ENCODE measurements at regions not wholly inside any gene's neighbourhood (a gene's known extent, or its start where the extent isn't known, plus 50 kb on each side); places are given as distances from the start of the nearest gene placed in this dataset.

DNA sequence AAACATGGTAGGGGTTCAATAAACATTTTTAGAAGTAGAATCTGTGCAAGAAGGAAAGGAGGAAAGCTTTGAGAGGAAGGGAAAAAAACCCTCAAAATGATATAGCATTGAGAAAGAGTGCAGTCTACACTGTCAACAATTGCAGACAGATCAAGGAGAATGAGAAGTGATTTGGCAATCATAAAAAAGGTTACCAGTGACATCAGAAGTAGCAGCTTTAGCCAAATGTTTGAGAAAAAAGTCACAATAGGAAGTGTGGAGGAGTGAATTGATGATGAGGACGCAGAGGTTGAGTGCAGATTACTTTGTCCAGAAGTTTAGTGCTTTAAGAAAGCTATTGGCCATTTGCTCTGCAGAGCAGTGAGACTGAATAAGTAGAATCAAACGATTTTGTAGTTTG, 155.0 kb downstream of the GJA1 start:
- H3K36me3 ChIP-seq (ENCODE audit: insufficient read depth, low read length), result no peaks in the 10 kb centered on the region
- H3F3A ChIP-seq (ENCODE audit: insufficient read depth, low read length, poor library complexity, severe bottlenecking), result no peaks in the 10 kb centered on the region
- no peak overlapping the region for H3K4me3 ChIP-seq (ENCODE audit: low read length)
- TF ChIP-seq EP300 (conservative IDR thresholded peaks at IDR 0.05; ENCODE audit: poor library complexity, severe bottlenecking) (no peak), TAF1 (IDR thresholded peaks at IDR 0.05; ENCODE audit: low read depth) (no peak), EZH2 (IDR thresholded peaks at IDR 0.05; ENCODE audit: borderline replicate concordance, insufficient read depth, low read length, poor library complexity, severe bottlenecking) (no peak), SMC3 (conservative IDR thresholded peaks at IDR 0.05; ENCODE audit: poor library complexity) (no peak), POLR2AphosphoS5 (IDR thresholded peaks at IDR 0.05) (no peak), MXI1 (conservative IDR thresholded peaks at IDR 0.05; ENCODE audit: poor library complexity, severe bottlenecking) (no peak), RAD21 (conservative IDR thresholded peaks at IDR 0.05) (no peak)
- TF ChIP-seq, protein P1, sequence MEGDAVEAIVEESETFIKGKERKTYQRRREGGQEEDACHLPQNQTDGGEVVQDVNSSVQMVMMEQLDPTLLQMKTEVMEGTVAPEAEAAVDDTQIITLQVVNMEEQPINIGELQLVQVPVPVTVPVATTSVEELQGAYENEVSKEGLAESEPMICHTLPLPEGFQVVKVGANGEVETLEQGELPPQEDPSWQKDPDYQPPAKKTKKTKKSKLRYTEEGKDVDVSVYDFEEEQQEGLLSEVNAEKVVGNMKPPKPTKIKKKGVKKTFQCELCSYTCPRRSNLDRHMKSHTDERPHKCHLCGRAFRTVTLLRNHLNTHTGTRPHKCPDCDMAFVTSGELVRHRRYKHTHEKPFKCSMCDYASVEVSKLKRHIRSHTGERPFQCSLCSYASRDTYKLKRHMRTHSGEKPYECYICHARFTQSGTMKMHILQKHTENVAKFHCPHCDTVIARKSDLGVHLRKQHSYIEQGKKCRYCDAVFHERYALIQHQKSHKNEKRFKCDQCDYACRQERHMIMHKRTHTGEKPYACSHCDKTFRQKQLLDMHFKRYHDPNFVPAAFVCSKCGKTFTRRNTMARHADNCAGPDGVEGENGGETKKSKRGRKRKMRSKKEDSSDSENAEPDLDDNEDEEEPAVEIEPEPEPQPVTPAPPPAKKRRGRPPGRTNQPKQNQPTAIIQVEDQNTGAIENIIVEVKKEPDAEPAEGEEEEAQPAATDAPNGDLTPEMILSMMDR (IDR thresholded peaks at IDR 0.05; ENCODE audit: poor library complexity, severe bottlenecking), result no peak
- TF ChIP-seq, protein P2, sequence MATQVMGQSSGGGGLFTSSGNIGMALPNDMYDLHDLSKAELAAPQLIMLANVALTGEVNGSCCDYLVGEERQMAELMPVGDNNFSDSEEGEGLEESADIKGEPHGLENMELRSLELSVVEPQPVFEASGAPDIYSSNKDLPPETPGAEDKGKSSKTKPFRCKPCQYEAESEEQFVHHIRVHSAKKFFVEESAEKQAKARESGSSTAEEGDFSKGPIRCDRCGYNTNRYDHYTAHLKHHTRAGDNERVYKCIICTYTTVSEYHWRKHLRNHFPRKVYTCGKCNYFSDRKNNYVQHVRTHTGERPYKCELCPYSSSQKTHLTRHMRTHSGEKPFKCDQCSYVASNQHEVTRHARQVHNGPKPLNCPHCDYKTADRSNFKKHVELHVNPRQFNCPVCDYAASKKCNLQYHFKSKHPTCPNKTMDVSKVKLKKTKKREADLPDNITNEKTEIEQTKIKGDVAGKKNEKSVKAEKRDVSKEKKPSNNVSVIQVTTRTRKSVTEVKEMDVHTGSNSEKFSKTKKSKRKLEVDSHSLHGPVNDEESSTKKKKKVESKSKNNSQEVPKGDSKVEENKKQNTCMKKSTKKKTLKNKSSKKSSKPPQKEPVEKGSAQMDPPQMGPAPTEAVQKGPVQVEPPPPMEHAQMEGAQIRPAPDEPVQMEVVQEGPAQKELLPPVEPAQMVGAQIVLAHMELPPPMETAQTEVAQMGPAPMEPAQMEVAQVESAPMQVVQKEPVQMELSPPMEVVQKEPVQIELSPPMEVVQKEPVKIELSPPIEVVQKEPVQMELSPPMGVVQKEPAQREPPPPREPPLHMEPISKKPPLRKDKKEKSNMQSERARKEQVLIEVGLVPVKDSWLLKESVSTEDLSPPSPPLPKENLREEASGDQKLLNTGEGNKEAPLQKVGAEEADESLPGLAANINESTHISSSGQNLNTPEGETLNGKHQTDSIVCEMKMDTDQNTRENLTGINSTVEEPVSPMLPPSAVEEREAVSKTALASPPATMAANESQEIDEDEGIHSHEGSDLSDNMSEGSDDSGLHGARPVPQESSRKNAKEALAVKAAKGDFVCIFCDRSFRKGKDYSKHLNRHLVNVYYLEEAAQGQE (IDR thresholded peaks at IDR 0.05; ENCODE audit: borderline replicate concordance), result no peak
- H3K27me3 ChIP-seq (ENCODE audit: insufficient read depth, low read depth, low read length), result no peaks in the 10 kb centered on the region
- no peak overlapping the region for H3K4me2 ChIP-seq (ENCODE audit: low read length)
- no peaks in the 10 kb centered on the region for H3K9me3 ChIP-seq (ENCODE audit: low read length)
- H3K9me2 ChIP-seq (ENCODE audit: insufficient read depth, low read length), result no peaks in the 10 kb centered on the region
- no peak overlapping the region for H3K9ac ChIP-seq (ENCODE audit: low read length)
- H2AFZ ChIP-seq (ENCODE audit: low read depth, low read length), result no peak overlapping the region
- no peaks in the 10 kb centered on the region for H3K79me2 ChIP-seq (replicated peaks; ENCODE audit: insufficient read depth, low read length)
- no peaks in the 10 kb centered on the region for H4K20me1 ChIP-seq (ENCODE audit: insufficient read depth)
- H3K27ac ChIP-seq (ENCODE audit: low read length), result no peak overlapping the region

- no peak overlapping the region for H3K4me3 ChIP-seq (ENCODE audit: low read length)
- H3K27ac ChIP-seq (ENCODE audit: low read length), result no peak overlapping the region
- no peaks in the 10 kb centered on the region for H3K36me3 ChIP-seq (ENCODE audit: insufficient read depth, low read length)
Observed at GRCh38 chr6:121590916-121591315, 155.5 kb downstream of the GJA1 start.

More at GRCh38 chr6:121590916-121591315, 155.5 kb downstream of the GJA1 start:
- no peak overlapping the region for H3K9ac ChIP-seq (ENCODE audit: low read length)
- H3K9me3 ChIP-seq (ENCODE audit: low read length), result no peaks in the 10 kb centered on the region
- H3K27me3 ChIP-seq (ENCODE audit: insufficient read depth, low read depth, low read length), result no peaks in the 10 kb centered on the region
- H3F3A ChIP-seq (ENCODE audit: insufficient read depth, low read length, poor library complexity, severe bottlenecking), result no peaks in the 10 kb centered on the region
- H2AFZ ChIP-seq (ENCODE audit: low read depth, low read length), result no peak overlapping the region
- no peaks in the 10 kb centered on the region for H3K79me2 ChIP-seq (replicated peaks; ENCODE audit: insufficient read depth, low read length)
- TF ChIP-seq EP300 (conservative IDR thresholded peaks at IDR 0.05; ENCODE audit: poor library complexity, severe bottlenecking), result no peak
- no peak for TF ChIP-seq EZH2 (IDR thresholded peaks at IDR 0.05; ENCODE audit: borderline replicate concordance, insufficient read depth, low read length, poor library complexity, severe bottlenecking)
- TF ChIP-seq RAD21 (conservative IDR thresholded peaks at IDR 0.05), result no peak
- TF ChIP-seq TAF1 (IDR thresholded peaks at IDR 0.05; ENCODE audit: low read depth), result no peak
- no peak for TF ChIP-seq MXI1 (conservative IDR thresholded peaks at IDR 0.05; ENCODE audit: poor library complexity, severe bottlenecking)
- TF ChIP-seq POLR2AphosphoS5 (IDR thresholded peaks at IDR 0.05), result no peak
- TF ChIP-seq, protein P1 (IDR thresholded peaks at IDR 0.05; ENCODE audit: poor library complexity, severe bottlenecking), result no peak
- H3K4me2 ChIP-seq (ENCODE audit: low read length), result no peak overlapping the region
- H4K20me1 ChIP-seq (ENCODE audit: insufficient read depth), result no peaks in the 10 kb centered on the region
- no peaks in the 10 kb centered on the region for H3K9me2 ChIP-seq (ENCODE audit: insufficient read depth, low read length)
